Transverse colon (tissue), 4 donors: ENCODE measurements at regions not wholly inside any gene's neighbourhood (a gene's known extent, or its start where the extent isn't known, plus 50 kb on each side); places are given as distances from the start of the nearest gene placed in this dataset.

Source experiments
- DNase-seq: peaks from one replicate; pipeline ENCODE4 v3.0.0-alpha.2; 2019
- H3K27ac ChIP-seq, 4 donors: fragments of 200-600 bp; sonication (generic); 2 replicates each; pipeline ENCODE4 v1.5.1; 2016 to 2018; ENCODE audit warnings: inconsistent platforms in 4 of 4
- H3K27me3 ChIP-seq: fragments of 200-600 bp; sonication (generic); 2 replicates; pipeline ENCODE4 v1.5.1; 2017; ENCODE audit warnings: inconsistent platforms
- H3K36me3 ChIP-seq, 4 donors: fragments of 200-600 bp; sonication (generic); 2 replicates each; pipeline ENCODE4 v1.5.1; 2017 to 2019; ENCODE audit warnings: inconsistent platforms in 4 of 4
- H3K4me1 ChIP-seq, 4 donors: fragments of 200-600 bp; sonication (generic); 2 replicates each; pipeline ENCODE4 v1.5.1; 2017 to 2020; ENCODE audit warnings: inconsistent platforms in 4 of 4
- H3K4me3 ChIP-seq, 4 donors: fragments of 200-600 bp; sonication (generic); 1 replicate in 1 of 4; 2 replicates in 3 of 4; pipeline versions ENCODE4 v1.5.1 to v1.6.1; 2017 to 2019; ENCODE audit warnings: inconsistent platforms in 4 of 4
- H3K9me3 ChIP-seq, 2 donors: fragments of 200-600 bp; sonication (generic); 2 replicates each; pipeline ENCODE4 v1.5.1; 2017 to 2019; ENCODE audit warnings: inconsistent platforms in 2 of 2
- EP300 ChIP-seq: sonication (generic); formaldehyde crosslinking; IDR thresholded peaks from one replicate; pipeline ENCODE4 v1.6.1; 2017; ENCODE audit warnings: antibody characterized with exemption, low read depth
- POLR2A ChIP-seq: fragments of 450-650 bp; IDR thresholded peaks from one replicate; pipeline ENCODE4 v1.6.1; 2016; ENCODE audit warnings: antibody characterized with exemption, mild to moderate bottlenecking, moderate library complexity
- POLR2AphosphoS5 ChIP-seq, 3 donors: sonication (generic); formaldehyde crosslinking; IDR thresholded peaks; one replicate each; pipeline ENCODE4 v1.6.1; 2016; ENCODE audit warnings: antibody characterized with exemption in 3 of 3
- WGBS, 2 donors: methylation state at CpG; one replicate each; pipeline ENCODE4 v1.1.5; 2018; ENCODE audit warnings: low coverage in 1 of 2; 5-methylcytosine and 5-hydroxymethylcytosine counted together
- in situ Hi-C, 4 donors: fragments of 200-750 bp; cut with MboI; loops; one replicate each; pipeline versions ENCODE4 v1.15.0 to v1.15.1; 2017; ENCODE audit warnings: low sequenced_read_pairs in 3 of 4, low pct_ligation_motif_present in 1 of 4, low pct_unique_long_range_greater_than_20kb in 1 of 4
- intact Hi-C: fragments of 100-400 bp; cut with DNase I; formaldehyde crosslinking; loops from one replicate; pipeline ENCODE4 v1.15.1; 2023; ENCODE audit warnings: low total_unique reads
- TF ChIP-seq, protein P1 (sequence below), 5 experiments: fragments of 200-600 bp in 3 of 5; fragments of 450-650 bp in 2 of 5; sonication (generic) in 3 of 5; IDR thresholded peaks; 1 replicate in 2 of 5; 2 replicates in 3 of 5; pipeline ENCODE4 v1.5.1; 2016 to 2017; ENCODE audit warnings: antibody characterized with exemption in 5 of 5, inconsistent platforms in 3 of 5, mild to moderate bottlenecking in 2 of 5, moderate library complexity in 1 of 5

GRCh38 chr11:43548916-43549315, 131.6 kb upstream of the HSD17B12 start:
- DNase-seq = no peak
- no peaks in the 10 kb centered on the region for H3K9me3 ChIP-seq
- in situ Hi-C loops = no loop called here
- H3K36me3 ChIP-seq = no peaks in the 10 kb centered on the region
- no peak overlapping the region for H3K27ac ChIP-seq
- 68 to 78% methylated on average over 4 of the region's 4 CpGs for WGBS, 2 donors
- H3K27me3 ChIP-seq = peaks cover 37% of the 10 kb centered on the region
- intact Hi-C loops = no loop called here
- no peak overlapping the region for H3K4me3 ChIP-seq
- TF ChIP-seq, protein P1, sequence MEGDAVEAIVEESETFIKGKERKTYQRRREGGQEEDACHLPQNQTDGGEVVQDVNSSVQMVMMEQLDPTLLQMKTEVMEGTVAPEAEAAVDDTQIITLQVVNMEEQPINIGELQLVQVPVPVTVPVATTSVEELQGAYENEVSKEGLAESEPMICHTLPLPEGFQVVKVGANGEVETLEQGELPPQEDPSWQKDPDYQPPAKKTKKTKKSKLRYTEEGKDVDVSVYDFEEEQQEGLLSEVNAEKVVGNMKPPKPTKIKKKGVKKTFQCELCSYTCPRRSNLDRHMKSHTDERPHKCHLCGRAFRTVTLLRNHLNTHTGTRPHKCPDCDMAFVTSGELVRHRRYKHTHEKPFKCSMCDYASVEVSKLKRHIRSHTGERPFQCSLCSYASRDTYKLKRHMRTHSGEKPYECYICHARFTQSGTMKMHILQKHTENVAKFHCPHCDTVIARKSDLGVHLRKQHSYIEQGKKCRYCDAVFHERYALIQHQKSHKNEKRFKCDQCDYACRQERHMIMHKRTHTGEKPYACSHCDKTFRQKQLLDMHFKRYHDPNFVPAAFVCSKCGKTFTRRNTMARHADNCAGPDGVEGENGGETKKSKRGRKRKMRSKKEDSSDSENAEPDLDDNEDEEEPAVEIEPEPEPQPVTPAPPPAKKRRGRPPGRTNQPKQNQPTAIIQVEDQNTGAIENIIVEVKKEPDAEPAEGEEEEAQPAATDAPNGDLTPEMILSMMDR (IDR thresholded peaks at IDR 0.05) = no peak
- no peak for TF ChIP-seq POLR2AphosphoS5 (IDR thresholded peaks at IDR 0.05)
- no peak for TF ChIP-seq POLR2A
- TF ChIP-seq EP300 = no peak
- peaks cover 0 to 11% (median 7%) of the 10 kb centered on the region in 4 donors for H3K4me1 ChIP-seq

- TF ChIP-seq POLR2AphosphoS5 (IDR thresholded peaks at IDR 0.05) (no peak), EP300 (no peak)
- Histone ChIP-seq H3K27ac (no peak overlapping the region), H3K27me3 (peaks cover 44% of the 10 kb centered on the region), H3K9me3 (no peaks in the 10 kb centered on the region), H3K4me3 (no peak overlapping the region), H3K36me3 (no peaks in the 10 kb centered on the region), H3K4me1 (peaks cover 0 to 11% (median 7%) of the 10 kb centered on the region in 4 donors)
- in situ Hi-C loops = no loop called here
- no peak for DNase-seq
- 72 to 80% methylated on average over 2 to 6 of the region's 6 CpGs for WGBS, 2 donors
- intact Hi-C loops = no loop called here
These were observed 130.9 kb upstream of the HSD17B12 start for GRCh38 chr11:43549624-43550023.

GRCh38 chr11:43550714-43551113, 129.8 kb upstream of the HSD17B12 start:
- no peak overlapping the region for H3K27ac ChIP-seq
- no peaks in the 10 kb centered on the region for H3K36me3 ChIP-seq
- peaks cover 0 to 11% (median 7%) of the 10 kb centered on the region in 4 donors for H3K4me1 ChIP-seq
- 93 to 96% methylated on average over 3 to 4 of the region's 4 CpGs for WGBS, 2 donors
- H3K9me3 ChIP-seq = no peaks in the 10 kb centered on the region
- no peak for DNase-seq
- H3K27me3 ChIP-seq = peaks cover 52% of the 10 kb centered on the region
- H3K4me3 ChIP-seq = no peak overlapping the region
- in situ Hi-C loops = no loop called here
- TF ChIP-seq, protein P1 (IDR thresholded peaks at IDR 0.05) = no peak
- TF ChIP-seq POLR2A = no peak
- intact Hi-C loops = no loop called here

DNA sequence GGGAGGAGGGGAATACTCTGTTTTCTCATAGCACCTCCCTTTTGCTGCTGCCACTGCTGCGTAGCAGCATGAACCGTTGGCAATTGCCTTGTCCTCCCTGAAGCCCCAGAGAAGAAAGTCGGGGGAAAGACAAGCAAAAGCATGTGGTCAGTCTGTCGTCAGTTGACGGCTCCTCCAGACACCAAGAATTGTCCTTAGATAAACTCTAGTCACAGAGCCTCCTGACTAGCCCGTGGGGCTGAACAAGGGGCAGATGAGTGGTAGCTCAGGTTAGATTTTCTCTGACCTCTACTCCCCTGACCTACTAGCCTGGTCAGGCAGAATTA, 126.4 kb upstream of the HSD17B12 start:
- in situ Hi-C loops = no loop called here
- Histone ChIP-seq H3K27me3 (peaks cover 67% of the 10 kb centered on the region), H3K4me1 (peaks cover 0 to 7% (median 3%) of the 10 kb centered on the region in 4 donors), H3K27ac (no peak overlapping the region), H3K4me3 (no peak overlapping the region), H3K36me3 (no peaks in the 10 kb centered on the region), H3K9me3 (no peaks in the 10 kb centered on the region)
- DNase-seq = no peak
- TF ChIP-seq POLR2AphosphoS5 (IDR thresholded peaks at IDR 0.05) (no peak), EP300 (no peak), POLR2A (no peak)
- TF ChIP-seq, protein P1 (IDR thresholded peaks at IDR 0.05) = no peak
- intact Hi-C loops = no loop called here
- WGBS, 2 donors = 38 to 54% methylated on average over 4 to 6 of the region's 6 CpGs

DNA sequence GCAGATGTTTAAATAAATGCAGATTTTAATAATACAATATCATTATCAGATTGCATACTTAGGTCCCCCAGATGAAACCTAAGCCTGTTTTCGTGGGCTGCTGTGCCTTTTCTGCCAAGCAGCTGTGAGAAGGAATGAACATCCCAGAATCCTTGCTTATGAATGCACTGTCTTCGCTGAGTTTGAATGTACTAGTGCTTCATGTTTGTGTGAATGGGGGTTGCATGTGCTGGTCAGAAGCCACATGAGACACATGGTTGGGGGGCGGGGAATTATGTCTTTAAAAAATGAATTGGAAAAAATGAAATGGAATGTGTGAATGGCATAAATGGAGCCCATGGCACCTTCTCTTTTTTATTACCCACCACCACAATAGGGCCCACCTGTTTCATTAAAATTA, 125.4 kb upstream of the HSD17B12 start:
- H3K27me3 ChIP-seq = peaks cover 75% of the 10 kb centered on the region
- WGBS, 2 donors = 51 to 58% methylated on average over 2 to 3 of the region's 3 CpGs

More for the DNA sequence above, 125.4 kb upstream of the HSD17B12 start:
- no peak for TF ChIP-seq POLR2AphosphoS5 (IDR thresholded peaks at IDR 0.05)
- TF ChIP-seq, protein P1 (IDR thresholded peaks at IDR 0.05) = no peak
- Histone ChIP-seq H3K9me3 (no peaks in the 10 kb centered on the region), H3K4me1 (peaks cover 0 to 7% (median 3%) of the 10 kb centered on the region in 4 donors), H3K36me3 (no peaks in the 10 kb centered on the region), H3K4me3 (no peak overlapping the region), H3K27ac (peak overlapping the region in 1 of 4 donors; percentile 11)
- in situ Hi-C loops = no loop called here
- intact Hi-C loops = no loop called here
- DNase-seq = no peak
